ENCODE measurements at regions not wholly inside any gene's neighbourhood (a gene's known extent, or its start where the extent isn't known, plus 50 kb on each side); places are given as distances from the start of the nearest gene placed in this dataset.

GRCh38 chr6:37555040-37555781 lies 55.5 kb upstream of the CCDC167 start:
- no peak for DNase-seq

- DNase-seq, result no peak
These were observed 54.8 kb upstream of the CCDC167 start for GRCh38 chr6:37554480-37554819.

- no peak for DNase-seq
These were observed 52.6 kb upstream of the CCDC167 start for GRCh38 chr6:37552267-37552666.

GRCh38 chr6:37551867-37552266 lies 52.2 kb upstream of the CCDC167 start:
- no peak for DNase-seq

GRCh38 chr6:37551446-37551845 lies 51.8 kb upstream of the CCDC167 start:
- no peak for DNase-seq

GRCh38 chr6:37551002-37551401 lies 51.3 kb upstream of the CCDC167 start:
- DNase-seq, result no peak

- no peak for DNase-seq
These were observed 50.6 kb upstream of the CCDC167 start for GRCh38 chr6:37550191-37550831.

GRCh38 chr6:37549558-37549957 lies 49.9 kb upstream of the CCDC167 start:
- DNase-seq, result no peak
